ENCODE measurements at regions not wholly inside any gene's neighbourhood (a gene's known extent, or its start where the extent isn't known, plus 50 kb on each side); places are given as distances from the start of the nearest gene placed in this dataset.

DNA sequence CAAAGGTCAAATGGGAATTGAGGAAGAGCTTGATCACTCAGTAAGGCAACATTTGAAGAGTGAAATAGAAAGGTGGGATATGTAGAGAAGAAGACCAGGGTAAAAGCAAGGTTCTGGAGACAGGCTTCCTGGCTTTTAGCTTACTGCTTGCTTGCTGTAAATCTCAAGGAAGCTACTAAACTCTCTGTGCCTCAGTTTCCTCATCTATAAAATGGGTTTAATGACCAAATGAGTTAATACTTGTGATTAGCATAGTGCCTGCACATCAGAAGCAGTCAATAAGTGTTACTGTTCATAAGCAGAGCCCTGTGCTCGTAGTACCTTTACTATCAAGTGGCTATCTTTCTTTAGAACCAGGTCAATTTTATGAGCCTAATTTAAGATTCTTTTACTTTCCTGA lies 222.2 kb upstream of the ITGA4 start:
- no peaks in the 10 kb centered on the region for H3K9me3 ChIP-seq
- no peaks in the 10 kb centered on the region for H3K36me3 ChIP-seq
- no peaks in the 10 kb centered on the region for H3K27me3 ChIP-seq
- intact Hi-C loops (cut with DNase I), result no loop called here
- no peak overlapping the region for H3K27ac ChIP-seq
- no peaks in the 10 kb centered on the region for H3K4me1 ChIP-seq
- DNase-seq (no peak), ATAC-seq (no peak)
- no peak overlapping the region for H3K4me3 ChIP-seq
- WGBS (ENCODE audit: insufficient coverage, low coverage, low lambda C conversion rate, missing lambda C conversion rate), result 67% methylated on average over 1 of the region's 1 CpG
- no peak for TF ChIP-seq POLR2A (IDR thresholded peaks at IDR 0.05)
- TF ChIP-seq, protein P1, sequence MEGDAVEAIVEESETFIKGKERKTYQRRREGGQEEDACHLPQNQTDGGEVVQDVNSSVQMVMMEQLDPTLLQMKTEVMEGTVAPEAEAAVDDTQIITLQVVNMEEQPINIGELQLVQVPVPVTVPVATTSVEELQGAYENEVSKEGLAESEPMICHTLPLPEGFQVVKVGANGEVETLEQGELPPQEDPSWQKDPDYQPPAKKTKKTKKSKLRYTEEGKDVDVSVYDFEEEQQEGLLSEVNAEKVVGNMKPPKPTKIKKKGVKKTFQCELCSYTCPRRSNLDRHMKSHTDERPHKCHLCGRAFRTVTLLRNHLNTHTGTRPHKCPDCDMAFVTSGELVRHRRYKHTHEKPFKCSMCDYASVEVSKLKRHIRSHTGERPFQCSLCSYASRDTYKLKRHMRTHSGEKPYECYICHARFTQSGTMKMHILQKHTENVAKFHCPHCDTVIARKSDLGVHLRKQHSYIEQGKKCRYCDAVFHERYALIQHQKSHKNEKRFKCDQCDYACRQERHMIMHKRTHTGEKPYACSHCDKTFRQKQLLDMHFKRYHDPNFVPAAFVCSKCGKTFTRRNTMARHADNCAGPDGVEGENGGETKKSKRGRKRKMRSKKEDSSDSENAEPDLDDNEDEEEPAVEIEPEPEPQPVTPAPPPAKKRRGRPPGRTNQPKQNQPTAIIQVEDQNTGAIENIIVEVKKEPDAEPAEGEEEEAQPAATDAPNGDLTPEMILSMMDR (IDR thresholded peaks at IDR 0.05), result no peak

DNA sequence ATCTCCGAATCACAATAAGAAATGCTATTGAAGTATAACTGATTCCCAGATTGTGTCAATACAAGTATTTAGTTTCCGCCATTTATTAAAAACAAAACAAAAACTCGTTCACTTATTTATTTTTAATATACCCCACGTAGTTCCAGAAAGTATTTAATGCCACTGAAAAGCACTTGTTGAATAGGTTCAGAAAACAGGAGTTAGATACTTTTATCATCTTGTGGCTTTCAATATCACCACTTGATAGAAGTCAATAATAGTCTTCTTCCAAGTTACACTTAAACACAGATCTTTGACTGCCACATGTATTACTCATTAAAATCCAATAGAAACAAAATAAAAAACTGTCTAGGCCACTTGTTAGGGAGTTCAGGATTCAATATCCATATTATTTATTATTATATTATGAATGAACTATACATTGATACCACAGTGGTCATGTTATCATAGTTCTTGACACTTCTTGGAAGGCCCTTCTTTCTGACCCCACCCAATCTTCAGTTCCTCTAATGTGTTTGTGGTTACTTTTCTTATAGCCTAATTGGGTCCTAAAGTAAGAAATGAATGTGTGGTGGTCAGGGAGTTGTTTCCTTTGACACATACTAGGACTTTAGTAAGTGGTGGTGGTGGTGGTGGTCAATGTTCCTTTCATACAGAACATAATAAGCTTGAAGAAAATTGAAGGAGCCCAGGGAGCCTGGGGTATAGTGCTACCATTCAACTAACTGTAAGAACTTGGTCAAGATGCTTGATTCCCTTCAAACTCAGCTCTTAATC lies 221.3 kb upstream of the ITGA4 start:
- H3K27ac ChIP-seq, result no peak overlapping the region
- intact Hi-C loops (cut with DNase I), result no loop called here
- H3K4me1 ChIP-seq, result no peaks in the 10 kb centered on the region
- H3K27me3 ChIP-seq, result no peaks in the 10 kb centered on the region
- WGBS (ENCODE audit: insufficient coverage, low coverage, low lambda C conversion rate, missing lambda C conversion rate), result 52% methylated on average over 4 of the region's 4 CpGs
- H3K9me3 ChIP-seq, result no peaks in the 10 kb centered on the region
- no peak overlapping the region for H3K4me3 ChIP-seq
- DNase-seq, result no peak
- no peak for TF ChIP-seq POLR2A (IDR thresholded peaks at IDR 0.05)
- TF ChIP-seq, protein P1 (IDR thresholded peaks at IDR 0.05), result no peak
- ATAC-seq, result no peak
- no peaks in the 10 kb centered on the region for H3K36me3 ChIP-seq

DNA sequence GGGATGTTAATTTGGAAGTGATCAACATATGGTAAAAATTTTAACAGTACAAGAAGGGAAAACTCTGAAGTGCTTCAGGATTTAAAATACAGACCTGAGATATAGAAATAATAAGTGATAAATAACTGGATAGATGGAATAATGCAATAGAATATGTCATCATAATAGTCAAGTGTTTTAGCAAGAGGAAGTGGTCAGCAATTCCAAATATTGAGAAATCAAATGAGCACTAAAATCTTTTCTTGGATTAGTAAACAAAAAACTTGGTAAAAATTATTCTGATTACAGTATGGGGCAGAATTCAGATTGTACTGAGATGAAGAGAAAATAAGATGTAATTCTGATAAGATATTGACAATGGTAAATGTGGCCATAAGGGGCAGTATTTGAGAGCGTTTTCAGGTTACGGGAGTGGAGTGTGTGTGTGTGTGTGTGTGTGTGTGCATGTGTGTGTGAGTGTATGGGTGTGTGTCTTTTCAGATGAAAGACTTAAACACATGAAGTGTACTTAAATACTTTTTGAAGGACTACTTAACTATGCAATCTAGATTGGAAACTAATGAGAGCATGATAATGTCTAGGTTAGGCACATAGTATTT lies 217.9 kb upstream of the ITGA4 start:
- Histone ChIP-seq H3K27me3 (no peaks in the 10 kb centered on the region), H3K9me3 (no peaks in the 10 kb centered on the region), H3K4me1 (no peaks in the 10 kb centered on the region), H3K27ac (no peak overlapping the region), H3K36me3 (no peaks in the 10 kb centered on the region), H3K4me3 (no peak overlapping the region)
- ATAC-seq (no peak), DNase-seq (no peak)
- intact Hi-C loops (cut with DNase I), result no loop called here
- WGBS (ENCODE audit: insufficient coverage, low coverage, low lambda C conversion rate, missing lambda C conversion rate), result 50% methylated on average over 2 of the region's 2 CpGs
- TF ChIP-seq, protein P1 (IDR thresholded peaks at IDR 0.05), result no peak
- no peak for TF ChIP-seq POLR2A (IDR thresholded peaks at IDR 0.05)

DNA sequence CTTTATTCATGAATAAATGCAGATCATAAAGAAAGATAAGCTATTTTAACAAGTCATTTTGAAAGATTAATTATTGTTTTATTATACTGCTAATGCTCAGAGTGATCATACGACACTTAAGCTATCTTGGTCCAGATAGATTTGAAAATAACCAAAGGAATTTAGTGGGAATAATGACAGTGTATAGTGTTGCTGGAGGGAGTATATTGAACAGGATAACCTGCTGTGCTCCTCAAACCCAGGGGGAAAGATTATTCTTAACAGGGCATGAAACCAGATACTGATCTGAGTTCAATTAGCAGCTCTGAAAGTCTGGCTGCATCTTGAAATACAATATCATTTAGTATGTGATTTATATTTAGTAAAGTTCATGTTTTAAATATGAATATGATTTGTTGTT lies 216.3 kb upstream of the ITGA4 start:
- Histone ChIP-seq H3K27me3 (no peaks in the 10 kb centered on the region), H3K9me3 (no peaks in the 10 kb centered on the region), H3K36me3 (no peaks in the 10 kb centered on the region), H3K4me1 (no peaks in the 10 kb centered on the region), H3K27ac (no peak overlapping the region), H3K4me3 (no peak overlapping the region)
- DNase-seq (no peak), ATAC-seq (no peak)
- intact Hi-C loops (cut with DNase I), result no loop called here
- TF ChIP-seq, protein P1 (IDR thresholded peaks at IDR 0.05), result no peak
- no peak for TF ChIP-seq POLR2A (IDR thresholded peaks at IDR 0.05)
- 63% methylated on average over 1 of the region's 1 CpG for WGBS (ENCODE audit: insufficient coverage, low coverage, low lambda C conversion rate, missing lambda C conversion rate)
